OCI-LY7 (cell line): ENCODE measurements at regions not wholly inside any gene's neighbourhood (a gene's known extent, or its start where the extent isn't known, plus 50 kb on each side); places are given as distances from the start of the nearest gene placed in this dataset.

ENCODE experiments used
- EZH2phosphoT487 ChIP-seq: fragments of 200-600 bp; sonication (generic); IDR thresholded peaks from 2 replicates; pipeline ENCODE4 v1.6.1; 2018; ENCODE audit warnings: low read depth, borderline replicate concordance, mild to moderate bottlenecking, mixed run types, antibody characterized with exemption, low read length, moderate library complexity, mixed read lengths
- TF ChIP-seq, protein P1 (sequence below): fragments of 200-600 bp; sonication (generic); conservative IDR thresholded peaks from 2 replicates; pipeline ENCODE4 v1.5.1; 2014; ENCODE audit warnings: mild to moderate bottlenecking, antibody characterized with exemption, low read length, moderate library complexity, mixed read lengths

DNA sequence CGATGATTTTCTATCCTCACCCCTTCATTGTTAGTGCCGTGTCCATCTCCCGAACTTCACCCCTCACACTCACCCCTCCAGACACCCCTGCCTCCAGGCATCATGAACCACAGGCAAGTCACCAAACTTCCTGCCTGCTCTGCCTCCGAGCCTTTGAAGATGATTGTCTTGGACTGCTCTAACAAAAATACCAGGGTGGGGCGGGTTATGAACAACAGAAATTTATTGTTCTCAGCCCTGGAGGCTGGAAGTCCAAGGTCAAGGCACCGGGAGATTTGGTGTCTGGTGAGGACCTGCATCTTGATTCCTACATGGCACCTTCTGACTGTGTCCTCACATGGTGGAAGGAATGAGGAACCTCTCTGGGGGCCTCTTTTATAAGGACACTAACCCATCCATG is 1508.3 kb downstream of the TBC1D22A start:
- TF ChIP-seq, protein P1, sequence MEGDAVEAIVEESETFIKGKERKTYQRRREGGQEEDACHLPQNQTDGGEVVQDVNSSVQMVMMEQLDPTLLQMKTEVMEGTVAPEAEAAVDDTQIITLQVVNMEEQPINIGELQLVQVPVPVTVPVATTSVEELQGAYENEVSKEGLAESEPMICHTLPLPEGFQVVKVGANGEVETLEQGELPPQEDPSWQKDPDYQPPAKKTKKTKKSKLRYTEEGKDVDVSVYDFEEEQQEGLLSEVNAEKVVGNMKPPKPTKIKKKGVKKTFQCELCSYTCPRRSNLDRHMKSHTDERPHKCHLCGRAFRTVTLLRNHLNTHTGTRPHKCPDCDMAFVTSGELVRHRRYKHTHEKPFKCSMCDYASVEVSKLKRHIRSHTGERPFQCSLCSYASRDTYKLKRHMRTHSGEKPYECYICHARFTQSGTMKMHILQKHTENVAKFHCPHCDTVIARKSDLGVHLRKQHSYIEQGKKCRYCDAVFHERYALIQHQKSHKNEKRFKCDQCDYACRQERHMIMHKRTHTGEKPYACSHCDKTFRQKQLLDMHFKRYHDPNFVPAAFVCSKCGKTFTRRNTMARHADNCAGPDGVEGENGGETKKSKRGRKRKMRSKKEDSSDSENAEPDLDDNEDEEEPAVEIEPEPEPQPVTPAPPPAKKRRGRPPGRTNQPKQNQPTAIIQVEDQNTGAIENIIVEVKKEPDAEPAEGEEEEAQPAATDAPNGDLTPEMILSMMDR = no peak
- TF ChIP-seq EZH2phosphoT487 = no peak
